Glutamatergic neuron (in vitro differentiated cells): ENCODE measurements at regions not wholly inside any gene's neighbourhood (a gene's known extent, or its start where the extent isn't known, plus 50 kb on each side); places are given as distances from the start of the nearest gene placed in this dataset.

Experiments
- DNase-seq: peaks from one replicate; pipeline ENCODE4 v3.0.0; 2022
- H3K27ac Mint-ChIP-seq: one replicate; pipeline ENCODE4 v1.8.0; 2020; ENCODE audit warnings: mild to moderate bottlenecking, mixed read lengths, inconsistent platforms; ENCODE audit not compliant: unreplicated experiment
- H3K27me3 Mint-ChIP-seq: one replicate; pipeline ENCODE4 v1.8.0; 2020; ENCODE audit warnings: mild to moderate bottlenecking, moderate library complexity, mixed read lengths, inconsistent platforms; ENCODE audit not compliant: unreplicated experiment
- H3K36me3 Mint-ChIP-seq: one replicate; pipeline ENCODE4 v1.8.0; 2020; ENCODE audit warnings: mild to moderate bottlenecking, mixed read lengths, inconsistent platforms; ENCODE audit not compliant: unreplicated experiment
- H3K4me1 Mint-ChIP-seq: one replicate; pipeline ENCODE4 v1.8.0; 2020; ENCODE audit warnings: mild to moderate bottlenecking, low read depth, mixed read lengths, inconsistent platforms; ENCODE audit not compliant: unreplicated experiment
- H3K4me3 Mint-ChIP-seq: one replicate; pipeline ENCODE4 v1.8.0; 2020; ENCODE audit warnings: mild to moderate bottlenecking, mixed read lengths, inconsistent platforms; ENCODE audit not compliant: unreplicated experiment
- H3K9me3 Mint-ChIP-seq: one replicate; pipeline ENCODE4 v1.8.0; 2020; ENCODE audit warnings: mild to moderate bottlenecking, moderate library complexity, mixed read lengths, inconsistent platforms; ENCODE audit not compliant: unreplicated experiment
- CTCF ChIP-seq: fragments of 200-600 bp; sonication (generic); IDR thresholded peaks from one replicate; pipeline ENCODE4 v1.5.0; 2021; ENCODE audit not compliant: partially characterized antibody, unreplicated experiment

- Mint-ChIP-seq H3K9me3 (no peaks in the 10 kb centered on the region), H3K36me3 (no peaks in the 10 kb centered on the region), H3K27me3 (no peaks in the 10 kb centered on the region), H3K27ac (no peak overlapping the region), H3K4me1 (peaks cover 4% of the 10 kb centered on the region), H3K4me3 (no peak overlapping the region)
- TF ChIP-seq CTCF: no peak
- no peak for DNase-seq
Measured at GRCh38 chr3:59481776-59482400, 432.1 kb upstream of the CFAP20DC start.

- Mint-ChIP-seq H3K4me1 (peaks cover 4% of the 10 kb centered on the region), H3K9me3 (no peaks in the 10 kb centered on the region), H3K4me3 (no peak overlapping the region), H3K36me3 (no peaks in the 10 kb centered on the region), H3K27me3 (no peaks in the 10 kb centered on the region), H3K27ac (no peak overlapping the region)
- DNase-seq: no peak
- TF ChIP-seq CTCF: no peak
Measured at GRCh38 chr3:59480486-59480995, 430.7 kb upstream of the CFAP20DC start.

- TF ChIP-seq CTCF: no peak
- H3K27ac Mint-ChIP-seq: no peak overlapping the region
- H3K36me3 Mint-ChIP-seq: peaks cover 6% of the 10 kb centered on the region
- H3K27me3 Mint-ChIP-seq: no peaks in the 10 kb centered on the region
- DNase-seq: no peak
- H3K4me3 Mint-ChIP-seq: no peak overlapping the region
- H3K4me1 Mint-ChIP-seq: no peaks in the 10 kb centered on the region
- H3K9me3 Mint-ChIP-seq: peaks cover 2% of the 10 kb centered on the region
Measured at GRCh38 chr3:59473636-59474035, 423.8 kb upstream of the CFAP20DC start.

- no peak overlapping the region for H3K27ac Mint-ChIP-seq
Measured at GRCh38 chr3:59472541-59472940, 422.7 kb upstream of the CFAP20DC start.

More at GRCh38 chr3:59472541-59472940, 422.7 kb upstream of the CFAP20DC start:
- H3K4me3 Mint-ChIP-seq: no peak overlapping the region
- DNase-seq: no peak
- TF ChIP-seq CTCF: no peak
- H3K9me3 Mint-ChIP-seq: peaks cover 2% of the 10 kb centered on the region
- peaks cover 6% of the 10 kb centered on the region for H3K36me3 Mint-ChIP-seq
- no peaks in the 10 kb centered on the region for H3K27me3 Mint-ChIP-seq
- H3K4me1 Mint-ChIP-seq: no peaks in the 10 kb centered on the region
